Stomach (tissue), 8 donors: ENCODE measurements at regions not wholly inside any gene's neighbourhood (a gene's known extent, or its start where the extent isn't known, plus 50 kb on each side); places are given as distances from the start of the nearest gene placed in this dataset.

Experiments used
- DNase-seq, 2 donors: peaks; one replicate each; pipeline versions ENCODE4 v3.0.0 to v3.0.0-alpha.2; 2013 to 2019
- H3K27ac ChIP-seq, 5 donors: fragments of 200-600 bp in 4 of 5; sonication (generic) in 4 of 5; one replicate each; pipeline ENCODE4 v1.5.1; 2013 to 2019; ENCODE audit warnings: mild to moderate bottlenecking in 1 of 5, moderate library complexity in 1 of 5
- H3K27me3 ChIP-seq, 3 donors: fragments of 200-600 bp; sonication (generic); one replicate each; pipeline ENCODE4 v1.5.1; 2017 to 2019; ENCODE audit warnings: mixed run types in 1 of 3
- H3K36me3 ChIP-seq, 4 donors: fragments of 200-600 bp; sonication (generic); 1 replicate in 3 of 4; 2 replicates in 1 of 4; pipeline ENCODE4 v1.5.1; 2016 to 2019
- H3K4me1 ChIP-seq, 4 donors: fragments of 200-600 bp; sonication (generic); one replicate each; pipeline ENCODE4 v1.5.1; 2016 to 2019
- H3K4me3 ChIP-seq, 4 donors: fragments of 200-600 bp; sonication (generic) in 3 of 4; one replicate each; pipeline ENCODE4 v1.5.1; 2016 to 2019; ENCODE audit warnings: mild to moderate bottlenecking in 1 of 4
- H3K9me3 ChIP-seq, 4 donors: fragments of 200-600 bp; sonication (generic); one replicate each; pipeline ENCODE4 v1.5.1; 2016 to 2019
- CTCF ChIP-seq, 7 experiments: fragments of 450-650 bp in 4 of 7; fragments of 200-600 bp in 3 of 7; sonication (generic) in 3 of 7; IDR thresholded peaks; one replicate each; pipeline ENCODE4 v1.5.1; 2016 to 2019; ENCODE audit warnings: antibody characterized with exemption in 7 of 7, control low read depth in 2 of 7, mild to moderate bottlenecking in 1 of 7
- EP300 ChIP-seq: sonication (generic); formaldehyde crosslinking; IDR thresholded peaks from one replicate; pipeline ENCODE4 v1.6.1; 2017; ENCODE audit warnings: antibody characterized with exemption
- POLR2A ChIP-seq, 4 donors: fragments of 450-650 bp; IDR thresholded peaks; one replicate each; pipeline ENCODE4 v1.6.1; 2016; ENCODE audit warnings: antibody characterized with exemption in 4 of 4, control low read depth in 2 of 4, mild to moderate bottlenecking in 1 of 4, moderate library complexity in 1 of 4
- POLR2AphosphoS5 ChIP-seq, 3 donors: sonication (generic); formaldehyde crosslinking; IDR thresholded peaks; one replicate each; pipeline ENCODE4 v1.6.1; 2016; ENCODE audit warnings: antibody characterized with exemption in 3 of 3
- WGBS, 5 donors: extraction: QIAGEN DNeasy Blood & Tissue Kit in 3 of 5; methylation state at CpG; one replicate each; pipeline versions ENCODE4 v1.1.5 to v1.1.7; 2013 to 2018; 5-methylcytosine and 5-hydroxymethylcytosine counted together
- intact Hi-C: fragments of 100-400 bp; cut with DNase I; formaldehyde crosslinking; loops from one replicate; pipeline ENCODE4 v1.15.1; 2023; ENCODE audit warnings: low total_unique reads
- donor health status: healthy with polysubstance abuse.
- donor health status: Bipolar disorder and iron deficiency.
- donor health status: healthy.

- intact Hi-C loops, result no loop called here
- Histone ChIP-seq H3K4me3 (no peak overlapping the region), H3K27me3 (no peaks in the 10 kb centered on the region), H3K9me3 (no peaks in the 10 kb centered on the region), H3K27ac (no peak overlapping the region), H3K36me3 (no peaks in the 10 kb centered on the region), H3K4me1 (peaks cover 0 to 6% (median under 1%) of the 10 kb centered on the region in 4 donors)
- no peak for DNase-seq
- WGBS, 5 donors, result 63 to 80% (median 73%) methylated on average over 5 of the region's 5 CpGs
- TF ChIP-seq CTCF (IDR thresholded peaks at IDR 0.05), result no peak
These were observed 121.8 kb downstream of the TOMM20 start for GRCh38 chr1:235006816-235007215.

GRCh38 chr1:235006132-235006721 lies 122.4 kb downstream of the TOMM20 start:
- no peak for TF ChIP-seq CTCF (IDR thresholded peaks at IDR 0.05)
- TF ChIP-seq EP300, result no peak
- TF ChIP-seq POLR2AphosphoS5 (IDR thresholded peaks at IDR 0.05), result no peak
- TF ChIP-seq POLR2A (IDR thresholded peaks at IDR 0.05), result no peak
- Histone ChIP-seq H3K36me3 (no peaks in the 10 kb centered on the region), H3K27ac (no peak overlapping the region), H3K27me3 (no peaks in the 10 kb centered on the region), H3K4me3 (no peak overlapping the region), H3K9me3 (no peaks in the 10 kb centered on the region), H3K4me1 (peaks cover 0 to 4% (median 0%) of the 10 kb centered on the region in 4 donors)
- DNase-seq, result no peak
- intact Hi-C loops, result no loop called here
- 77 to 94% (median 86%) methylated on average over 1 of the region's 1 CpG for WGBS, 5 donors

- no peak overlapping the region for H3K27ac ChIP-seq
These were observed 123.7 kb downstream of the TOMM20 start for GRCh38 chr1:235004840-235005391.

GRCh38 chr1:235004276-235004675 lies 124.4 kb downstream of the TOMM20 start:
- peaks cover 0 to 11% (median 0%) of the 10 kb centered on the region in 4 donors for H3K4me1 ChIP-seq
- WGBS, 5 donors, result 92 to 100% (median 98%) methylated on average over 2 of the region's 2 CpGs
- H3K27me3 ChIP-seq, result no peaks in the 10 kb centered on the region
- no peak overlapping the region for H3K27ac ChIP-seq
- intact Hi-C loops, result no loop called here
- H3K9me3 ChIP-seq, result no peaks in the 10 kb centered on the region
- H3K4me3 ChIP-seq, result no peak overlapping the region
- no peaks in the 10 kb centered on the region for H3K36me3 ChIP-seq
- TF ChIP-seq POLR2A (IDR thresholded peaks at IDR 0.05) (no peak), EP300 (no peak), CTCF (IDR thresholded peaks at IDR 0.05) (no peak), POLR2AphosphoS5 (IDR thresholded peaks at IDR 0.05) (no peak)
- DNase-seq, result no peak

More at GRCh38 chr1:235004840-235005391, 123.7 kb downstream of the TOMM20 start:
- TF ChIP-seq POLR2A (IDR thresholded peaks at IDR 0.05), result no peak
- no peak for TF ChIP-seq EP300
- no peak for TF ChIP-seq CTCF (IDR thresholded peaks at IDR 0.05)
- no peak for TF ChIP-seq POLR2AphosphoS5 (IDR thresholded peaks at IDR 0.05)
- H3K4me3 ChIP-seq, result no peak overlapping the region
- no peak for DNase-seq
- WGBS, 5 donors, result 57 to 77% (median 65%) methylated on average over 3 of the region's 3 CpGs
- peaks cover 0 to 8% (median 0%) of the 10 kb centered on the region in 4 donors for H3K4me1 ChIP-seq
- no peaks in the 10 kb centered on the region for H3K36me3 ChIP-seq
- H3K27me3 ChIP-seq, result no peaks in the 10 kb centered on the region
- intact Hi-C loops, result no loop called here
- no peaks in the 10 kb centered on the region for H3K9me3 ChIP-seq
